ENCODE measurements at regions not wholly inside any gene's neighbourhood (a gene's known extent, or its start where the extent isn't known, plus 50 kb on each side); places are given as distances from the start of the nearest gene placed in this dataset.
"Not testable (repeated sequence)": the region's sequence is repeated elsewhere in the genome, so short reads cannot be mapped to it uniquely, and the experiment has no call there.

DNA sequence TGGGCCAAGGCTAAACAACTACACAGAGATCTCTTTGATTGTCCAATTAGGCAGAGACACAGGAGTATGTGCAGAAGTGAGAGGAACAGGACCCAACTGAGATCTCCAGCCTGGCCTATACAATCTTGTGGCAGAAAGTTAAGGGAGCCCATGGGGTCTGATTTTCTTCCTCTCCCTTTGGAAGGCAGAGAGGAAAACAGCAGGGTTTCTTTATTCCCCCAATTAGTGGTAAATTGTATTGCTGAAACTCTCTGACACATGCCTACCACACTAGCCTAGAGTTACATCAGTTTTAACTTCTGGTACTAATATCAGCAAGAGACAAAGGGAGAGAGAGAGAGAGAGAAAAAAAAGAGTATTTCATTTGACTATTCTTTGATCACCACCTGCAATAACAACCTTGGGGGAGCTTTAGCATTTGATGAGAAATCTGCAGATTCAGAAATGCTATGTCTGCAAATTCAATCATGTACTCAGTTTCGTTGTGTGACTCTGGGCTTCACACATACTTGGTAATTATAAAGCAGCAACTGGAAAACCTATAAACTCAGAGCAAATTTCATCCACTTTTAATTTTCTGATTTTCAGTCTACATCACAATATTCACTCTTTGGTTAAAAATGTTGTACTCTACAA is 260.3 kb upstream of the SPTLC3 start:
- no peak for DNase-seq (ENCODE audit: low spot score in 2 of 2)
- TF ChIP-seq POLR2A (IDR thresholded peaks at IDR 0.05) (no peak), POLR2AphosphoS5 (IDR thresholded peaks at IDR 0.05) (no peak)
- TF ChIP-seq, protein P1, sequence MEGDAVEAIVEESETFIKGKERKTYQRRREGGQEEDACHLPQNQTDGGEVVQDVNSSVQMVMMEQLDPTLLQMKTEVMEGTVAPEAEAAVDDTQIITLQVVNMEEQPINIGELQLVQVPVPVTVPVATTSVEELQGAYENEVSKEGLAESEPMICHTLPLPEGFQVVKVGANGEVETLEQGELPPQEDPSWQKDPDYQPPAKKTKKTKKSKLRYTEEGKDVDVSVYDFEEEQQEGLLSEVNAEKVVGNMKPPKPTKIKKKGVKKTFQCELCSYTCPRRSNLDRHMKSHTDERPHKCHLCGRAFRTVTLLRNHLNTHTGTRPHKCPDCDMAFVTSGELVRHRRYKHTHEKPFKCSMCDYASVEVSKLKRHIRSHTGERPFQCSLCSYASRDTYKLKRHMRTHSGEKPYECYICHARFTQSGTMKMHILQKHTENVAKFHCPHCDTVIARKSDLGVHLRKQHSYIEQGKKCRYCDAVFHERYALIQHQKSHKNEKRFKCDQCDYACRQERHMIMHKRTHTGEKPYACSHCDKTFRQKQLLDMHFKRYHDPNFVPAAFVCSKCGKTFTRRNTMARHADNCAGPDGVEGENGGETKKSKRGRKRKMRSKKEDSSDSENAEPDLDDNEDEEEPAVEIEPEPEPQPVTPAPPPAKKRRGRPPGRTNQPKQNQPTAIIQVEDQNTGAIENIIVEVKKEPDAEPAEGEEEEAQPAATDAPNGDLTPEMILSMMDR (IDR thresholded peaks at IDR 0.05), result no peak
- no peaks in the 10 kb centered on the region for H3K27me3 ChIP-seq
- intact Hi-C loops (cut with DNase I; ENCODE audit: low total_unique reads), result no loop called here
- no peaks in the 10 kb centered on the region for H3K36me3 ChIP-seq
- no peaks in the 10 kb centered on the region for H3K4me1 ChIP-seq
- no peak overlapping the region for H3K4me3 ChIP-seq
- H3K9me3 ChIP-seq, result no peaks in the 10 kb centered on the region
- no peak overlapping the region for H3K27ac ChIP-seq

DNA sequence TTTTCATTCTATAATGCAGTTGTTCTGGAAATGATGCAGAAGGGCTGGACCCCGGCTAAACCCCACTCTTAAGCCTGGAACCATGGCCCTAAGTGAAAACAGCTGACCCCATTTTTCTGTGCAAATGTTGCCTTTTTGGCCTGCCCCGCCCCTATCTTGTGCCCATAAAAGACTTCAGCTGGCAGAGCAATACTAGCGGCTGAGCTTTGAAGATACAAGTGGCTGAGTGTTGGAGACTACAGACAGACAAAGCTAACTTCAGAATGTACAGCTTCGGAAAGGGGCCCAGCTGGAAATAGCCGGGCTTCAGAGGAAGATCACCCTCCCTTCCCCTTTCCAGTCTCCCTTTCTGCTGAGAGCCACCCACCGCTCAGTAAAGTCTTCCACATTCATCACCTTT is 258.6 kb upstream of the SPTLC3 start:
- no peak overlapping the region for H3K4me3 ChIP-seq
- intact Hi-C loops (cut with DNase I; ENCODE audit: low total_unique reads), result no loop called here
- no peaks in the 10 kb centered on the region for H3K9me3 ChIP-seq
- TF ChIP-seq, protein P1 (IDR thresholded peaks at IDR 0.05), result no peak
- no peak for TF ChIP-seq POLR2A (IDR thresholded peaks at IDR 0.05)
- TF ChIP-seq POLR2AphosphoS5 (IDR thresholded peaks at IDR 0.05), result no peak
- H3K36me3 ChIP-seq, result no peaks in the 10 kb centered on the region
- no peak overlapping the region for H3K27ac ChIP-seq
- no peaks in the 10 kb centered on the region for H3K4me1 ChIP-seq
- no peaks in the 10 kb centered on the region for H3K27me3 ChIP-seq
- no peak for DNase-seq (ENCODE audit: low spot score in 2 of 2)

DNA sequence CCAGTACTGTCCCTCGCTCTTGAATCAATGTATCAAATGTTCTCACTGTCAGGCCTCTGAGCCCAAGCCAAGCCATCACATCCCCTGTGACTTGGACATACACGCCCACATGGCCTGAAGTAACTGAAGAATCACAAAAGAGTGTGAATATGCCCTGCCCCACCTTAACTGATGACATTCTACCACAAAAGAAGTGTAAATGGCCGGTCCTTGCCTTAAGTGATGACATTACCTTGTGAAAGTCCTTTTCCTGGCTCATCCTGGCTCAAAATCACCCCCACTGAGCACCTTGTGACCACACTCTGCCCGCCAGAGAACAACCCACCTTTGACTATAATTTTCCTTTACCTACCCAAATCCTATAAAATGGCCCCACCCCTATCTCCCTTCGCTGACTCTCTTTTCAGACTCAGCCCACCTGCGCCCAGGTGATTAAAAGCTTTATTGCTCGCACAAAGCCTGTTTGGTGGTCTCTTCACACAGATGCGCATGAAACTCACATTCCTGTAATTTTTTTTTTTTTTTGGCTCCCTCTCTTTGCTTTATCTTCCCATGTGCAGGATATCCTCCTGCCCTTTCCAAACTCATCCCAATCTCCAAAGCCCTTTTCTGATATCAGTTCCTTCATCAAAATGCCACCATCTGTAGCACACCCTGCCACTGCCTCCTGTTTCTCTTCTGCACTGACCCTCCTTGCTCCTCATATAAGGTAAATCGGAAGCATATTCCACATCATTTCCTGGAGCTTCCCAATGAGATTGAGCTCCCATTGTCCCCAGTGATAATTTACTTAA is 255.7 kb upstream of the SPTLC3 start:
- DNase-seq (ENCODE audit: low spot score in 2 of 2); H3K27ac ChIP-seq; H3K27me3 ChIP-seq; H3K9me3 ChIP-seq; intact Hi-C loops (cut with DNase I; ENCODE audit: low total_unique reads); H3K36me3 ChIP-seq; H3K4me3 ChIP-seq; H3K4me1 ChIP-seq: not testable (repeated sequence)

DNA sequence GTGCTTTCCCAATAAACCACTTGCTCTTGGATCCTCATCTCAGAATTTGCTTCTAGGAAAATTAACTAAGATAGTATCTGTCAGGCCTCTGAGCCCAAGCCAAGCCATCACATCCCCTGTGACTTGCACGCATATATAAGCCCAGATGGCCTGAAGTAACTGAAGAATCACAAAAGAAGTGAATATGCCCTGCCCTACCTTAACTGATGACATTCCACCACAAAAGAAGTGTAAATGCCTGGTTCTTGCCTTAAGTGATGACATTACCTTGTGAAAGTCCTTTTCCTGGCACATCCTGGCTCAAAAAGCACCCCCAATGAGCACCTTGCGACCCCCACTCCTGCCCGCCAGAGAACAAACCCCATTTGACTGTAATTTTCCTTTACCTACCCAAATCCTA is 255.0 kb upstream of the SPTLC3 start:
- DNase-seq (ENCODE audit: low spot score in 2 of 2); intact Hi-C loops (cut with DNase I; ENCODE audit: low total_unique reads); H3K27ac ChIP-seq; H3K4me3 ChIP-seq; H3K27me3 ChIP-seq; H3K9me3 ChIP-seq; H3K4me1 ChIP-seq; H3K36me3 ChIP-seq: not testable (repeated sequence)

DNA sequence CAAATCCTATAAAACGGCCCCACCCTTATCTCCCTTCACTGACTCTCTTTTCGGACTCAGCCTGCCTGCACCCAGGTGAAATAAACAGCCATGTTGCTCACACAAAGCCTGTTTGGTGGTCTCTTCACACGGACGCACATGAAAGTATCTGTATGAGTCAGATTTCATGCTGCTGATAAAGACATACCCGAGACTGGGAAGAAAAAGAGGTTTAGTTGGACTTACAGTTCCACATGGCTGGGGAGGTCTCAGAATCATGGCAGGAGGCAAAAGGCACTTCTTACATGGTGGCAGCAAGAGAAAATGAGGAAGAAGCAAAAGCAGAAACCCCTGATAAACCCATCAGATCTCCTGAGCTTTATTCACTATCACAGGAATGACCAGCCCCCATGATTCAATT is 249.3 kb upstream of the SPTLC3 start:
- intact Hi-C loops (cut with DNase I; ENCODE audit: low total_unique reads); H3K4me1 ChIP-seq; H3K9me3 ChIP-seq; DNase-seq (ENCODE audit: low spot score in 2 of 2); H3K27me3 ChIP-seq; H3K36me3 ChIP-seq; H3K27ac ChIP-seq; H3K4me3 ChIP-seq: not testable (repeated sequence)

DNA sequence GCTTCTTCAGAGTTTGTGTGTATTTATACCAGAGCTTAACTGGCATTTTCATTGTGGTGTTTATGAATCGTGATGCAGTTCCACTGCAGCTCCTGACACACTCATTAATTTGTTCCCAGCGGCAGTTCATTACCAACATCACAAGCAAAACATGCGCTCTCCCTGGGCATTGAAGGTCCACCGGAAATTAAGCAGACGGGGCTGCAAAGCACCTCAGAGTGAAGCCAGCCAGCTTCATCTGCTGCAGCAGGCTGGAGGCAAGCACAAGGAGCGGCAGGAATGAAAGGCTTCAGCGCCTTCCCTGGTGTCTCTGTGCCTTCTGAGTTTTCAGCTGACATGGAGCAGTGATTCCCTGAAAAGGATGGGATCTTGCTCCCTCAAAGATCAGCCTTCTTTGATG is 246.0 kb upstream of the SPTLC3 start:
- Histone ChIP-seq H3K27me3 (no peaks in the 10 kb centered on the region), H3K36me3 (no peaks in the 10 kb centered on the region), H3K4me1 (no peaks in the 10 kb centered on the region), H3K9me3 (no peaks in the 10 kb centered on the region), H3K27ac (no peak overlapping the region), H3K4me3 (peak overlapping the region in 1 of 3 donors; percentile 6)
- intact Hi-C loops (cut with DNase I; ENCODE audit: low total_unique reads), result no loop called here
- no peak for TF ChIP-seq POLR2AphosphoS5 (IDR thresholded peaks at IDR 0.05)
- TF ChIP-seq POLR2A (IDR thresholded peaks at IDR 0.05), result no peak
- TF ChIP-seq, protein P1 (IDR thresholded peaks at IDR 0.05), result no peak
- DNase-seq (ENCODE audit: low spot score in 2 of 2), result no peak
